ENCODE measurements at regions not wholly inside any gene's neighbourhood (a gene's known extent, or its start where the extent isn't known, plus 50 kb on each side); places are given as distances from the start of the nearest gene placed in this dataset.
"Not testable (repeated sequence)": the region's sequence is repeated elsewhere in the genome, so short reads cannot be mapped to it uniquely, and the experiment has no call there.

- Histone ChIP-seq H3K36me3 (no peaks in the 10 kb centered on the region), H3K9me3 (no peaks in the 10 kb centered on the region), H3K4me3 (no peak overlapping the region), H3K4me1 (replicated peaks) (no peaks in the 10 kb centered on the region), H3K27ac (no peak overlapping the region), H3K27me3 (replicated peaks; ENCODE audit: insufficient read depth) (no peaks in the 10 kb centered on the region)
- no peak for DNase-seq (ENCODE audit: low spot score)
- no peak for TF ChIP-seq POLR2A (IDR thresholded peaks at IDR 0.05)
- no peak for TF ChIP-seq POLR2AphosphoS5 (IDR thresholded peaks at IDR 0.05)
- no peak for TF ChIP-seq CTCF (IDR thresholded peaks at IDR 0.05)
- intact Hi-C loops (cut with DNase I), result no loop called here
- 60% methylated on average over 4 of the region's 4 CpGs for WGBS
Observed at GRCh38 chr14:25699981-25700380, 650.0 kb upstream of the STXBP6 start.

DNA sequence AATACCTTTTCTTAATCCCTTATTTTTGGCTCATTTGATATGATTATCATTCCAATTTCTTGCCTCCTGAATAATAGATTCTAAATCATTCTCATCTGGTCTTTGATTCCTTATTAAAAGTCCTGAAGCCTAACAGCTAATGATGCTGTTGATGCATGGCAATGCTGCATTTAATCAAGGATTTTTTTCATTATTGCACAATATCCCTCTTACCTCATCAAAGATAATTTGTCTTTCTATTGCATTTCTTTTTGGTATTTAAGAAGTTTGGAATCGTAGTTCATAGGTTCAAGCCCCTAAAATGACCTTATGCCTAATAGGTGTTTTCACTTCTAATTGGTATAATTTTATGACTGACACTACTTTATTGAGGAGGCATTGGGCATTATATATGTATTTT is 648.2 kb upstream of the STXBP6 start:
- H3K4me3 ChIP-seq, result no peak overlapping the region
- intact Hi-C loops (cut with DNase I), result no loop called here
- WGBS, result 92% methylated on average over 1 of the region's 1 CpG
- TF ChIP-seq POLR2A (IDR thresholded peaks at IDR 0.05), result no peak
- TF ChIP-seq CTCF (IDR thresholded peaks at IDR 0.05), result no peak
- TF ChIP-seq POLR2AphosphoS5 (IDR thresholded peaks at IDR 0.05), result no peak
- H3K4me1 ChIP-seq (replicated peaks), result no peaks in the 10 kb centered on the region
- H3K9me3 ChIP-seq, result no peaks in the 10 kb centered on the region
- no peaks in the 10 kb centered on the region for H3K27me3 ChIP-seq (replicated peaks; ENCODE audit: insufficient read depth)
- no peak overlapping the region for H3K27ac ChIP-seq
- no peak for DNase-seq (ENCODE audit: low spot score)
- no peaks in the 10 kb centered on the region for H3K36me3 ChIP-seq

DNA sequence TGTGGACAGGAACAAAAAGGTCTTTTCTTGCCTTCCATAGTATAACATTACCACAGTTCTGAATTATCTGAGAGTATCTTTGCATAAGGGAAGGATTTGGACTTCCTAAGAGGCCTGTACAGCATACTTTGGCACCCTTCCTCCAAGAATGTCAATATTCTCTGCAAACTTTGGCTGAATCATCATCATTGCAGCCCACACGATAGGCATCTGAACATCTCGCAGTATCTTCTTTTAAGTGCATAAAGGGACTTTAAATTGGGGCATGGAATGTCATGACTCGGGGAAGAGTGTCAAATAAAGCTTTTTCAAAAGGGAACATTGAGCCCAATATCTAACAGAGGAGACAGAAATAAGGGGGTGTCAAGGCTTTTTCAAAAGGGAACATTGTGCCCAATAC is 646.2 kb upstream of the STXBP6 start:
- Histone ChIP-seq H3K27me3 (replicated peaks; ENCODE audit: insufficient read depth) (no peaks in the 10 kb centered on the region), H3K4me3 (no peak overlapping the region), H3K27ac (no peak overlapping the region), H3K4me1 (replicated peaks) (no peaks in the 10 kb centered on the region), H3K9me3 (no peaks in the 10 kb centered on the region), H3K36me3 (no peaks in the 10 kb centered on the region)
- TF ChIP-seq CTCF (IDR thresholded peaks at IDR 0.05) (no peak), POLR2A (IDR thresholded peaks at IDR 0.05) (no peak), POLR2AphosphoS5 (IDR thresholded peaks at IDR 0.05) (no peak)
- WGBS, result 45% methylated on average over 3 of the region's 3 CpGs
- no peak for DNase-seq (ENCODE audit: low spot score)
- intact Hi-C loops (cut with DNase I), result no loop called here

DNA sequence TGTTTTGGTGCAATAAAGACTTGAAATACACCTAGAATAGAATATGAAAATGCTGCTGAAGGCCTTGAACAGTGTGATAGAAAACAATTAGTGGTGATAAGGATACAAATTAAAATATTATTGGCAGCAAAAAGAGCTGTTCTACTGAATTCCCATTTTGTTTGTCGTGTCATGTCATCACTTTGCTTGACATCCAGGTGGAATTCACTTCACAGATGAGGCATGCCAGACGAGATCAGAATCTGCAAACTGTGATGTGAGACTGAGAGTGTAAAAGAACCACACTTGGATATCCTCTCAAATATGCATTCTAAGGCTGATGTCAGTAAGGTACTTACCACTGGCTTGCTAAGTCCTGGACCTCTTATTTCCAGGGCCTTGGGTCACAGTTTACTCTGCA is 635.1 kb upstream of the STXBP6 start:
- no peak for TF ChIP-seq POLR2AphosphoS5 (IDR thresholded peaks at IDR 0.05)
- TF ChIP-seq CTCF (IDR thresholded peaks at IDR 0.05), result no peak
- TF ChIP-seq POLR2A (IDR thresholded peaks at IDR 0.05), result no peak
- Histone ChIP-seq H3K4me3 (no peak overlapping the region), H3K36me3 (no peaks in the 10 kb centered on the region), H3K9me3 (no peaks in the 10 kb centered on the region), H3K4me1 (replicated peaks) (no peaks in the 10 kb centered on the region), H3K27me3 (replicated peaks; ENCODE audit: insufficient read depth) (no peaks in the 10 kb centered on the region), H3K27ac (no peak overlapping the region)
- intact Hi-C loops (cut with DNase I), result no loop called here
- DNase-seq (ENCODE audit: low spot score), result no peak
- 45% methylated on average over 2 of the region's 2 CpGs for WGBS

DNA sequence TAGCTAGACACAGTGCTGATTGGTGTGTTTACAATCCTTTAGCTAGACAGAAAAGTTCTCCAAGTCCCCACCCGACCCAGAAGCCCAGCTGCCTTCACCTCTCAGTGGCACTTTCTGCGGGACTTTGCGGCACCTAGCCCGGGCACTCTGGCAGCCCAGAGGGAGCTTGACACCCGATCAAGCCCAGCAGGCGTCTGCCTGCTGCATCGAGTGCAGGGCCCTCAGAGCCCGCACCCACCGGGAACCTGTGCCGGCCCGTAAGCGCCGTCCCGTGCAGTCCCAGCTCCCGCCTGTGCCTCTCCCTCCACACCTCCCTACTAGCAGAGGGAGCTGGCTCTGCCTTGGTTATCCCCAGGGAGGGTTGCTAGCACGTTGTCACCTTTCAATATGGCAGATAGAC is 631.0 kb upstream of the STXBP6 start:
- intact Hi-C loops (cut with DNase I), result no loop called here
- no peak for DNase-seq (ENCODE audit: low spot score)
- Histone ChIP-seq H3K36me3 (no peaks in the 10 kb centered on the region), H3K4me1 (replicated peaks) (no peaks in the 10 kb centered on the region), H3K27ac (no peak overlapping the region), H3K9me3 (no peaks in the 10 kb centered on the region), H3K4me3 (no peak overlapping the region), H3K27me3 (replicated peaks; ENCODE audit: insufficient read depth) (no peaks in the 10 kb centered on the region)
- WGBS, result 88% methylated on average over 16 of the region's 16 CpGs
- TF ChIP-seq POLR2AphosphoS5 (IDR thresholded peaks at IDR 0.05), result no peak
- no peak for TF ChIP-seq POLR2A (IDR thresholded peaks at IDR 0.05)
- TF ChIP-seq CTCF (IDR thresholded peaks at IDR 0.05), result no peak

GRCh38 chr14:25680511-25680910 is 630.6 kb upstream of the STXBP6 start:
- H3K27ac ChIP-seq; intact Hi-C loops (cut with DNase I); H3K4me3 ChIP-seq; H3K36me3 ChIP-seq; H3K4me1 ChIP-seq (replicated peaks); H3K27me3 ChIP-seq (replicated peaks; ENCODE audit: insufficient read depth); DNase-seq (ENCODE audit: low spot score); H3K9me3 ChIP-seq: not testable (repeated sequence)
- WGBS, result 87% methylated on average over 4 of the region's 4 CpGs

Measured in prostate gland (tissue), 2 donors.